DND-41 (cell line): ENCODE measurements at regions not wholly inside any gene's neighbourhood (a gene's known extent, or its start where the extent isn't known, plus 50 kb on each side); places are given as distances from the start of the nearest gene placed in this dataset.

Experiments
- ATAC-seq: fragments of 200-7000 bp; cut with Tn5 transposase; 3 replicates; pipeline ENCODE4 v1.9.1; 2021; ENCODE audit warnings: low read depth; ENCODE audit not compliant: insufficient read depth
- DNase-seq: peaks from one replicate; pipeline ENCODE4 v3.0.0-alpha.2; 2020
- H2AFZ ChIP-seq: 2 replicates; pipeline ENCODE4 v1.6.0; 2012; ENCODE audit warnings: low read depth, low read length
- H3K27ac ChIP-seq: 2 replicates; pipeline ENCODE4 v1.5.1; 2012; ENCODE audit warnings: low read length, inconsistent platforms
- H3K27me3 ChIP-seq: fragments of 200-600 bp; sonication (generic); 2 replicates; pipeline ENCODE4 v1.6.0; 2012; ENCODE audit warnings: low read length, mild to moderate bottlenecking, inconsistent platforms; ENCODE audit not compliant: insufficient read depth, poor library complexity
- H3K36me3 ChIP-seq: 2 replicates; pipeline ENCODE4 v1.5.1; 2012; ENCODE audit warnings: low read length, inconsistent platforms; ENCODE audit not compliant: insufficient read depth
- H3K4me1 ChIP-seq: 2 replicates; pipeline ENCODE4 v1.5.1; 2012; ENCODE audit warnings: mild to moderate bottlenecking, low read length; ENCODE audit not compliant: insufficient read depth
- H3K4me2 ChIP-seq: 2 replicates; pipeline ENCODE4 v1.6.0; 2012; ENCODE audit warnings: mild to moderate bottlenecking, moderate library complexity, low read length, inconsistent platforms; ENCODE audit not compliant: insufficient read depth
- H3K4me3 ChIP-seq, 2 experiments: fragments of 200-600 bp in 1 of 2; shearing (Covaris generic) in 1 of 2; 2 replicates each; pipeline ENCODE4 v1.5.1; 2012 to 2016; ENCODE audit warnings: inconsistent platforms in 2 of 2, low read length in 2 of 2, mild to moderate bottlenecking in 2 of 2, low read depth in 1 of 2, moderate library complexity in 1 of 2
- H3K79me2 ChIP-seq: 2 replicates; pipeline ENCODE4 v1.6.0; 2012; ENCODE audit warnings: low read length, inconsistent platforms; ENCODE audit not compliant: insufficient read depth
- H3K9ac ChIP-seq: 2 replicates; pipeline ENCODE4 v1.6.0; 2012; ENCODE audit warnings: low read depth, mild to moderate bottlenecking, inconsistent platforms, low read length, moderate library complexity
- H3K9me3 ChIP-seq: 2 replicates; pipeline ENCODE4 v1.5.1; 2012; ENCODE audit warnings: low read length, moderate library complexity, mild to moderate bottlenecking, inconsistent platforms; ENCODE audit not compliant: insufficient read depth, severe bottlenecking
- H4K20me1 ChIP-seq: 2 replicates; pipeline ENCODE4 v1.6.0; 2012; ENCODE audit warnings: low read length; ENCODE audit not compliant: insufficient read depth
- CTCF ChIP-seq: IDR thresholded peaks from 2 replicates; pipeline ENCODE4 v1.5.1; 2012; ENCODE audit warnings: borderline replicate concordance, low read length, moderate library complexity, mild to moderate bottlenecking; ENCODE audit not compliant: poor library complexity, severe bottlenecking; ENCODE audit errors: extremely low read depth
- EZH2 ChIP-seq: IDR thresholded peaks from 3 replicates; pipeline ENCODE4 v1.6.1; 2012; ENCODE audit warnings: borderline replicate concordance, low read depth, mild to moderate bottlenecking, moderate library complexity, low read length, inconsistent platforms; ENCODE audit not compliant: severe bottlenecking

GRCh38 chr1:88549536-88549935 is 134.5 kb upstream of the PKN2 start:
- Histone ChIP-seq H3K4me2 (no peak overlapping the region), H3K36me3 (no peaks in the 10 kb centered on the region), H3K4me1 (no peaks in the 10 kb centered on the region), H3K79me2 (no peaks in the 10 kb centered on the region), H3K4me3 (no peak overlapping the region), H3K27ac (no peak overlapping the region), H2AFZ (no peak overlapping the region), H3K27me3 (peaks cover 4% of the 10 kb centered on the region), H3K9me3 (no peaks in the 10 kb centered on the region), H3K9ac (no peak overlapping the region), H4K20me1 (no peaks in the 10 kb centered on the region)
- TF ChIP-seq EZH2, result no peak
- TF ChIP-seq CTCF, result peak; percentile 29
- ATAC-seq, result no peak
- DNase-seq, result no peak

- TF ChIP-seq CTCF (peak; percentile 26), EZH2 (no peak)
- H3K27me3 ChIP-seq, result peaks cover 4% of the 10 kb centered on the region
- no peaks in the 10 kb centered on the region for H3K36me3 ChIP-seq
- H3K4me2 ChIP-seq, result no peak overlapping the region
- H3K9ac ChIP-seq, result no peak overlapping the region
- no peak overlapping the region for H3K27ac ChIP-seq
- H3K4me3 ChIP-seq, result no peak overlapping the region
- no peaks in the 10 kb centered on the region for H3K4me1 ChIP-seq
- no peak overlapping the region for H2AFZ ChIP-seq
- ATAC-seq (no peak), DNase-seq (no peak)
- H4K20me1 ChIP-seq, result no peaks in the 10 kb centered on the region
- H3K79me2 ChIP-seq, result no peaks in the 10 kb centered on the region
- no peaks in the 10 kb centered on the region for H3K9me3 ChIP-seq
These were observed 131.8 kb upstream of the PKN2 start for GRCh38 chr1:88552226-88552625.

GRCh38 chr1:88557014-88557413 is 127.1 kb upstream of the PKN2 start:
- DNase-seq, result no peak
- no peak for ATAC-seq
- H3K9me3 ChIP-seq, result no peaks in the 10 kb centered on the region

More at GRCh38 chr1:88557014-88557413, 127.1 kb upstream of the PKN2 start:
- Histone ChIP-seq H4K20me1 (no peaks in the 10 kb centered on the region), H3K79me2 (no peaks in the 10 kb centered on the region), H3K4me3 (no peak overlapping the region), H3K4me2 (no peak overlapping the region), H3K27ac (no peak overlapping the region), H3K4me1 (no peaks in the 10 kb centered on the region), H3K27me3 (peaks cover 8% of the 10 kb centered on the region), H2AFZ (no peak overlapping the region), H3K9ac (no peak overlapping the region), H3K36me3 (no peaks in the 10 kb centered on the region)
- TF ChIP-seq EZH2 (no peak), CTCF (no peak)
